ENCODE measurements at regions not wholly inside any gene's neighbourhood (a gene's known extent, or its start where the extent isn't known, plus 50 kb on each side); places are given as distances from the start of the nearest gene placed in this dataset.

- peak overlapping the region; percentile 97 for H3K4me2 ChIP-seq (ENCODE audit: insufficient read depth, insufficient read length, low read length)
- no peak overlapping the region for H3K27ac ChIP-seq (ENCODE audit: insufficient read length, low read depth, low read length)
- peaks cover 12% of the 10 kb centered on the region for H3K23me2 ChIP-seq (ENCODE audit: insufficient read length, low read depth, low read length, poor library complexity, severe bottlenecking)
- no peak overlapping the region for H3K18ac ChIP-seq (ENCODE audit: insufficient read length, low read depth, low read length)
- H3K79me2 ChIP-seq (ENCODE audit: insufficient read depth, low read length) = peaks cover 4% of the 10 kb centered on the region; the same call in 1 of the 2 replicates
- no peaks in the 10 kb centered on the region; the same call in 1 of the 2 replicates for H3K4me1 ChIP-seq (ENCODE audit: insufficient read depth, low read length)
- no peaks in the 10 kb centered on the region for H4K20me1 ChIP-seq (ENCODE audit: control insufficient read depth, insufficient read depth, insufficient read length)
- H3K9ac ChIP-seq (ENCODE audit: extremely low read depth, insufficient read length, low read length) = peak overlapping the region; percentile 65
- H2BK120ac ChIP-seq (ENCODE audit: low read depth, low read length, poor library complexity, severe bottlenecking) = no peak overlapping the region
- no peak overlapping the region for H4K5ac ChIP-seq (ENCODE audit: insufficient read length, low read depth, low read length)
- H2AK5ac ChIP-seq (ENCODE audit: insufficient read length, low read length) = no peak overlapping the region
- H3K79me1 ChIP-seq (ENCODE audit: insufficient read depth, low read depth, low read length, poor library complexity, severe bottlenecking) = no peaks in the 10 kb centered on the region
- DNase-seq = peak; percentile 79
- no peak overlapping the region for H4K8ac ChIP-seq (replicated peaks; ENCODE audit: insufficient read length, low read depth, low read length)
- H3T11ph ChIP-seq (ENCODE audit: low read length) = no peak overlapping the region
- no peaks in the 10 kb centered on the region for H3K9me3 ChIP-seq (ENCODE audit: control insufficient read depth, low read depth, low read length)
- peaks cover 16 to 29% of the 10 kb centered on the region in 2 experiments for H3K4me1 Mint-ChIP-seq
- H3K27me3 ChIP-seq (ENCODE audit: insufficient read depth, low read length) = no peaks in the 10 kb centered on the region; the same call in 1 of the 2 replicates
- H3K23ac ChIP-seq (ENCODE audit: insufficient read length, low read depth, low read length) = no peak overlapping the region
- H3K27ac Mint-ChIP-seq = peak overlapping the region in 2 of 3 experiments; percentile 59 to 81; a peak in 3 of 7 replicates
- H2BK12ac ChIP-seq (ENCODE audit: insufficient read length, low read depth, low read length) = no peak overlapping the region
- WGBS (ENCODE audit: extremely low coverage, insufficient read length, low lambda C conversion rate) = no CpG with 5 or more reads among the region's 92 CpGs
- H2AFZ ChIP-seq (ENCODE audit: low read length) = no peak overlapping the region
- H3K14ac ChIP-seq (ENCODE audit: insufficient read depth, low read length) = peak overlapping the region; percentile 89
- no peak overlapping the region for H3K56ac ChIP-seq (ENCODE audit: insufficient read length, low read depth, low read length)
- no peak; the same call in 2 of the 3 replicates for TF ChIP-seq CTCF (conservative IDR thresholded peaks at IDR 0.05)
- no peaks in the 10 kb centered on the region for H3K9me3 Mint-ChIP-seq
- peaks cover 6% of the 10 kb centered on the region for H3K27me3 Mint-ChIP-seq (ENCODE audit: low read depth)
- peaks cover 0 to 4% (median 2%) of the 10 kb centered on the region in 3 experiments; a peak in 2 of 7 replicates for H3K36me3 Mint-ChIP-seq (ENCODE audit: insufficient read depth in 1 of 3, low read depth in 3 of 3)
- H4K91ac ChIP-seq (ENCODE audit: insufficient read length, low read depth, low read length) = no peak overlapping the region
- peak overlapping the region; percentile 89 to 96 for H3K4me3 Mint-ChIP-seq
- no peak overlapping the region for H2BK15ac ChIP-seq (ENCODE audit: low read depth, low read length)
- no peak overlapping the region for H3K4ac ChIP-seq (ENCODE audit: low read depth, low read length)
- H2BK20ac ChIP-seq (ENCODE audit: low read depth, low read length, poor library complexity, severe bottlenecking) = no peak overlapping the region
- no peak overlapping the region for H2BK5ac ChIP-seq (ENCODE audit: insufficient read length, low read length)
These were observed 80.3 kb upstream of the CCDC28A start for GRCh38 chr6:138692978-138693909.
